ENCODE measurements at regions not wholly inside any gene's neighbourhood (a gene's known extent, or its start where the extent isn't known, plus 50 kb on each side); places are given as distances from the start of the nearest gene placed in this dataset.

GRCh38 chr4:187562345-187562744 lies 433.2 kb upstream of the ZFP42 start:
- Histone ChIP-seq H3K36me3 (ENCODE audit: control insufficient read depth in 2 of 2, extremely low read depth in 1 of 2, insufficient read depth in 2 of 2, low read length in 2 of 2) (no peaks in the 10 kb centered on the region), H4K20me1 (ENCODE audit: control insufficient read depth, extremely low read depth, insufficient read depth, low read length) (no peaks in the 10 kb centered on the region), H3K27me3 (ENCODE audit: control insufficient read depth, extremely low read depth, insufficient read depth, low read length) (no peaks in the 10 kb centered on the region), H3K9me3 (ENCODE audit: control insufficient read depth, low read depth, low read length) (no peaks in the 10 kb centered on the region), H3K4me3 (ENCODE audit: control insufficient read depth in 2 of 3, extremely low read depth in 1 of 3, insufficient read depth in 2 of 3, low read depth in 1 of 3, low read length in 3 of 3) (no peak overlapping the region), H2AFZ (ENCODE audit: control insufficient read depth, low read length) (no peak overlapping the region), H3K4me2 (ENCODE audit: control insufficient read depth, extremely low read depth, insufficient read depth, low read depth, low read length) (no peak overlapping the region), H3K9me1 (ENCODE audit: control insufficient read depth, extremely low read depth, insufficient read depth, low read length) (no peaks in the 10 kb centered on the region), H3K9ac (ENCODE audit: control insufficient read depth, extremely low read depth, insufficient read depth, low read length) (no peak overlapping the region), H3K79me2 (ENCODE audit: control insufficient read depth, insufficient read depth, low read length) (no peaks in the 10 kb centered on the region), H3K4me1 (ENCODE audit: control insufficient read depth, extremely low read depth, insufficient read depth, low read length) (no peaks in the 10 kb centered on the region), H3K27ac (ENCODE audit: control insufficient read depth, insufficient read depth, low read length) (no peak overlapping the region)
- no peak for FAIRE-seq
- TF ChIP-seq CTCF (optimal IDR thresholded peaks at IDR 0.05 in 1 of 3, IDR thresholded peaks at IDR 0.05 in 1 of 3, conservative IDR thresholded peaks at IDR 0.05 in 1 of 3; ENCODE audit: extremely low read depth in 1 of 3, insufficient read depth in 2 of 3, low read length in 3 of 3) = no peak
- no peak for TF ChIP-seq EZH2 (IDR thresholded peaks at IDR 0.05; ENCODE audit: low read length)
- no peak for DNase-seq (ENCODE audit: low read depth, low spot score)
- dilution Hi-C loops (cut with MboI; ENCODE audit: extremely low pct_ligation_motif_present, low sequenced_read_pairs) = no loop called here

- TF ChIP-seq EZH2 (IDR thresholded peaks at IDR 0.05; ENCODE audit: low read length) (no peak), CTCF (optimal IDR thresholded peaks at IDR 0.05 in 1 of 3, IDR thresholded peaks at IDR 0.05 in 1 of 3, conservative IDR thresholded peaks at IDR 0.05 in 1 of 3; ENCODE audit: extremely low read depth in 1 of 3, insufficient read depth in 2 of 3, low read length in 3 of 3) (no peak)
- H3K9me1 ChIP-seq (ENCODE audit: control insufficient read depth, extremely low read depth, insufficient read depth, low read length) = no peaks in the 10 kb centered on the region
- FAIRE-seq = no peak
These were observed 430.2 kb upstream of the ZFP42 start for GRCh38 chr4:187565416-187565815.

More at GRCh38 chr4:187565416-187565815, 430.2 kb upstream of the ZFP42 start:
- H3K4me2 ChIP-seq (ENCODE audit: control insufficient read depth, extremely low read depth, insufficient read depth, low read depth, low read length) = no peak overlapping the region
- H2AFZ ChIP-seq (ENCODE audit: control insufficient read depth, low read length) = no peak overlapping the region
- no peak for DNase-seq (ENCODE audit: low read depth, low spot score)
- no peaks in the 10 kb centered on the region for H3K36me3 ChIP-seq (ENCODE audit: control insufficient read depth in 2 of 2, extremely low read depth in 1 of 2, insufficient read depth in 2 of 2, low read length in 2 of 2)
- no peak overlapping the region for H3K4me3 ChIP-seq (ENCODE audit: control insufficient read depth in 2 of 3, extremely low read depth in 1 of 3, insufficient read depth in 2 of 3, low read depth in 1 of 3, low read length in 3 of 3)
- no peak overlapping the region for H3K27ac ChIP-seq (ENCODE audit: control insufficient read depth, insufficient read depth, low read length)
- H3K27me3 ChIP-seq (ENCODE audit: control insufficient read depth, extremely low read depth, insufficient read depth, low read length) = no peaks in the 10 kb centered on the region
- dilution Hi-C loops (cut with MboI; ENCODE audit: extremely low pct_ligation_motif_present, low sequenced_read_pairs) = no loop called here
- H3K79me2 ChIP-seq (ENCODE audit: control insufficient read depth, insufficient read depth, low read length) = no peaks in the 10 kb centered on the region
- H3K9me3 ChIP-seq (ENCODE audit: control insufficient read depth, low read depth, low read length) = no peaks in the 10 kb centered on the region
- H3K4me1 ChIP-seq (ENCODE audit: control insufficient read depth, extremely low read depth, insufficient read depth, low read length) = no peaks in the 10 kb centered on the region
- no peak overlapping the region for H3K9ac ChIP-seq (ENCODE audit: control insufficient read depth, extremely low read depth, insufficient read depth, low read length)
- no peaks in the 10 kb centered on the region for H4K20me1 ChIP-seq (ENCODE audit: control insufficient read depth, extremely low read depth, insufficient read depth, low read length)
